Activated B cell treated with CpG ODN at 0.5 μM for 24 hours (primary cell): ENCODE measurements at regions not wholly inside any gene's neighbourhood (a gene's known extent, or its start where the extent isn't known, plus 50 kb on each side); places are given as distances from the start of the nearest gene placed in this dataset.

Experiments
- ATAC-seq: fragments of 200-7000 bp; cut with Tn5 transposase; one replicate; pipeline ENCODE4 v1.10.0; 2021; ENCODE audit warnings: low read depth, mild to moderate bottlenecking, moderate library complexity
- CTCF ChIA-PET: fragments of 350-600 bp; sonication (Branson Sonifier 250); formaldehyde crosslinking; loops from one replicate; lab custom pipeline; 2021; ENCODE audit warnings: antibody characterized with exemption; lab: Charles Lee
- POLR2A ChIA-PET: fragments of 350-600 bp; sonication (Branson Sonifier 250); formaldehyde crosslinking; loops from one replicate; lab custom pipeline; 2021; ENCODE audit warnings: antibody characterized with exemption; lab: Charles Lee
- DNase-seq: peaks from one replicate; pipeline ENCODE4 v3.0.0; 2022
- H3K27ac Mint-ChIP-seq: one replicate; pipeline ENCODE4 v1.8.0; 2020; ENCODE audit warnings: mixed read lengths
- H3K27me3 Mint-ChIP-seq: one replicate; pipeline ENCODE4 v1.8.0; 2021; ENCODE audit warnings: mixed read lengths
- H3K36me3 Mint-ChIP-seq: one replicate; pipeline ENCODE4 v1.8.0; 2021; ENCODE audit warnings: low read depth, mixed read lengths
- H3K4me1 Mint-ChIP-seq: one replicate; pipeline ENCODE4 v1.8.0; 2021; ENCODE audit warnings: mixed read lengths
- H3K4me3 Mint-ChIP-seq: one replicate; pipeline ENCODE4 v1.8.0; 2020; ENCODE audit warnings: mild to moderate bottlenecking, mixed read lengths
- H3K9me3 Mint-ChIP-seq: one replicate; pipeline ENCODE4 v1.8.0; 2020; ENCODE audit warnings: mixed read lengths
- intact Hi-C: fragments of 100-400 bp; cut with micrococcal nuclease; formaldehyde crosslinking; loops from one replicate; pipeline ENCODE4 v1.15.1; 2024
- TF ChIP-seq, protein P1 (sequence below): fragments of 200-600 bp; IDR thresholded peaks from one replicate; pipeline ENCODE4 v1.8.0; 2022; ENCODE audit warnings: antibody characterized with exemption, mild to moderate bottlenecking

DNA sequence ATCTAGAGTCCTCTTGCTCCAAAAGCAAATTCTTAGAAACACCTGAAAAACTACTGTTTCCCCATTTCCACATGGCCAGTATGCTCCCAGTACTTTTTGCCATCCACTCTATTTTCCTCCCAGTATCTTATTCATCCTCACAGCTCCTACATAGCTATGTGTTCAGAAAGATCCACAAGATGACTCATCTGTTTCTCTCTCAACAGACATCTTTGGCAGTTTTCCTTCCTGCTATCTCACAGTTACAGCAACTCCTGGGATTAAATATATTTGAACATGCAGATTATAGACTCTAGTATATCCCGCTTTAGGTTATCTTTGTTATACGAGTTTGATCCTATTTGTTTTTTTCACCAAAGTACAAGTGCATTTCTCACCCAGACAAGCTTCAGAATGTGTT, 675.6 kb upstream of the POT1 start:
- Mint-ChIP-seq H3K4me3 (no peak overlapping the region), H3K27ac (no peak overlapping the region), H3K9me3 (peaks cover 3% of the 10 kb centered on the region), H3K4me1 (no peaks in the 10 kb centered on the region), H3K36me3 (no peaks in the 10 kb centered on the region), H3K27me3 (no peaks in the 10 kb centered on the region)
- TF ChIP-seq, protein P1, sequence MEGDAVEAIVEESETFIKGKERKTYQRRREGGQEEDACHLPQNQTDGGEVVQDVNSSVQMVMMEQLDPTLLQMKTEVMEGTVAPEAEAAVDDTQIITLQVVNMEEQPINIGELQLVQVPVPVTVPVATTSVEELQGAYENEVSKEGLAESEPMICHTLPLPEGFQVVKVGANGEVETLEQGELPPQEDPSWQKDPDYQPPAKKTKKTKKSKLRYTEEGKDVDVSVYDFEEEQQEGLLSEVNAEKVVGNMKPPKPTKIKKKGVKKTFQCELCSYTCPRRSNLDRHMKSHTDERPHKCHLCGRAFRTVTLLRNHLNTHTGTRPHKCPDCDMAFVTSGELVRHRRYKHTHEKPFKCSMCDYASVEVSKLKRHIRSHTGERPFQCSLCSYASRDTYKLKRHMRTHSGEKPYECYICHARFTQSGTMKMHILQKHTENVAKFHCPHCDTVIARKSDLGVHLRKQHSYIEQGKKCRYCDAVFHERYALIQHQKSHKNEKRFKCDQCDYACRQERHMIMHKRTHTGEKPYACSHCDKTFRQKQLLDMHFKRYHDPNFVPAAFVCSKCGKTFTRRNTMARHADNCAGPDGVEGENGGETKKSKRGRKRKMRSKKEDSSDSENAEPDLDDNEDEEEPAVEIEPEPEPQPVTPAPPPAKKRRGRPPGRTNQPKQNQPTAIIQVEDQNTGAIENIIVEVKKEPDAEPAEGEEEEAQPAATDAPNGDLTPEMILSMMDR, result no peak
- ATAC-seq (no peak), DNase-seq (no peak)
- ChIA-PET POLR2A (no interaction called here), CTCF (no interaction called here)
- intact Hi-C loops, result no loop called here

DNA sequence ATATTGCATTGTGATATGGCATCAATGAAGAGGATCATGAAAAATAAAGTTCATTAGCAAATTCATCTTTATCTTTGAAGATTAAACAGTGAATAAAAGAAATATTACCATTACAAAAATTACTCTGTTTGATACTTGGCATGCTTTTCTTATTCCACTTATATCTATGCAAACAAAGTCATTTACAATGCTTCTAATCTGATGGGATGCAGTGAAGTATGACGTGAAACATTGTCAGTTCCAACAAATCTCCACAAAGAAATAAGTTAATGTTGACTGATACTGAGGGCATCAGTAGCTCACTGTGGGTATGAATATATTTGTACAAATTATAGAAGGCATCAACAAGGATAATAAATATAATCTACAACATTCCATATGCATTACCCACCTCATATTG, 672.8 kb upstream of the POT1 start:
- Mint-ChIP-seq H3K9me3 (peaks cover 3% of the 10 kb centered on the region), H3K36me3 (no peaks in the 10 kb centered on the region), H3K27me3 (no peaks in the 10 kb centered on the region), H3K4me1 (no peaks in the 10 kb centered on the region), H3K27ac (no peak overlapping the region), H3K4me3 (no peak overlapping the region)
- DNase-seq (no peak), ATAC-seq (no peak)
- ChIA-PET POLR2A (no interaction called here), CTCF (no interaction called here)
- TF ChIP-seq, protein P1, result no peak
- intact Hi-C loops, result no loop called here

DNA sequence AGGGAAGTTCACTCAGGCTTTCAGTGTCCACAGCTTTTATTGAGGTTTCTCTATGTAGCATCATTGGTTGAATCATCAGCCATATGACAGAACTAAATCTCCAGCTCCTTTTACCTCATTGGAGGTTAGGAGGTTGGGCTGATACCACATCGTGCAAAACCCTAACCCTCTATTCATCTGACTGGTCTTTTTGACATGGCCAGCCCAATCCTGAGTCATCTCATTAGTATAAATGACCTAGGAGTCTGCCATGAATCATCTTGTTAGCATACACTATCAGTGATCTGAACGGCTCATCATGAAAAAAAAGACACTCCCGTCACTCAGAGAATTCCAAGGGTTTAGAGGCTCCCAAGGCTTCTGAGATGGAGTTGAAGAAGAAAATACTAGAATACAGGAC, 669.8 kb upstream of the POT1 start:
- ATAC-seq, result no peak
- CTCF ChIA-PET, result no interaction called here

DNA sequence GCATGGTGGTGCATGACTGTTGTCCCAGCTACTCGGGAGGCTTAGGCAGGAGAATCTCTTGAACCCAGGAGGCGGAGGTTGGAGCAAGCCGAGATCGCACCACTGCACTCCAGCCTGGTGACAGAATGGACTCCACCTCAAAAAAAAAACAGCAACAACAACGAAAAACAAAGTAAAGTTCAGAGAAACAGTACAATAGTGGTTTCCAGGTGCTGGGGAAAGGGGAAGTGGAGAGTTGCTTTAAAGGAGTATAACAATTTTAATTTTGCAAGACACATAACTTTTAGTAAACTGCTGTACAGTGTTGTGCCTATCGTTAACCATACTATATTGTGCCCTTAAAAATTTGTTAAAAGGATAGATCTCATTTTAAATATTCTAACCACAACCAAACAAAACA, 662.7 kb upstream of the POT1 start:
- no peak overlapping the region for H3K27ac Mint-ChIP-seq
- ChIA-PET CTCF (no interaction called here), POLR2A (no interaction called here)
- TF ChIP-seq, protein P1, result no peak
- no peak overlapping the region for H3K4me3 Mint-ChIP-seq
- ATAC-seq (no peak), DNase-seq (no peak)
- no peaks in the 10 kb centered on the region for H3K4me1 Mint-ChIP-seq
- peaks cover 4% of the 10 kb centered on the region for H3K9me3 Mint-ChIP-seq
- intact Hi-C loops, result no loop called here
- H3K27me3 Mint-ChIP-seq, result no peaks in the 10 kb centered on the region
- H3K36me3 Mint-ChIP-seq, result no peaks in the 10 kb centered on the region

More for the DNA sequence above, 669.8 kb upstream of the POT1 start:
- Mint-ChIP-seq H3K27me3 (no peaks in the 10 kb centered on the region), H3K4me1 (no peaks in the 10 kb centered on the region), H3K27ac (no peak overlapping the region), H3K4me3 (no peak overlapping the region), H3K36me3 (no peaks in the 10 kb centered on the region), H3K9me3 (peaks cover 3% of the 10 kb centered on the region)
- TF ChIP-seq, protein P1, result no peak
- no peak for DNase-seq
- intact Hi-C loops, result no loop called here
- POLR2A ChIA-PET, result no interaction called here

DNA sequence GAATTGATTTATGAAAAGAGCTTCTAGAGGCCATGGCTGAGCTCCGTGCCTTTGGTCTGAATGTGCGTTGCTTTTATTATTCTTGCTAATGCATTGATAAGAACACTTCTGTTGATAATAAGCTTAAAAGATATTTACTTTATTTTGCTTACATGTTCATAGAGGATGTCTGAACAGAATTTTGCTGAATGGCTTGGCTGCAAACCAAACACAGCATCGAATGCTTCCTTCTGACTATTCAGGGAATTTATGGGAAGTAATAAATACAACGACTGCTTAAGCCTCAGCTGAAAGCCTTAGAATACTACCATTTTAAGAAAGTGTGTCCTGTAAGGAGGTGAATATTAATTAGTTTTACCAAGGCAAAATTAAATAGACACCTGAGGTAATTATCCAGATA, 643.5 kb upstream of the POT1 start:
- H3K27me3 Mint-ChIP-seq, result no peaks in the 10 kb centered on the region
- TF ChIP-seq, protein P1, result no peak
- ChIA-PET CTCF (no interaction called here), POLR2A (no interaction called here)
- DNase-seq (no peak), ATAC-seq (no peak)
- no peak overlapping the region for H3K27ac Mint-ChIP-seq
- no peaks in the 10 kb centered on the region for H3K36me3 Mint-ChIP-seq
- intact Hi-C loops, result no loop called here
- H3K9me3 Mint-ChIP-seq, result peaks cover 10% of the 10 kb centered on the region
- H3K4me3 Mint-ChIP-seq, result no peak overlapping the region
- no peaks in the 10 kb centered on the region for H3K4me1 Mint-ChIP-seq
